ENCODE measurements at regions not wholly inside any gene's neighbourhood (a gene's known extent, or its start where the extent isn't known, plus 50 kb on each side); places are given as distances from the start of the nearest gene placed in this dataset.

DNA sequence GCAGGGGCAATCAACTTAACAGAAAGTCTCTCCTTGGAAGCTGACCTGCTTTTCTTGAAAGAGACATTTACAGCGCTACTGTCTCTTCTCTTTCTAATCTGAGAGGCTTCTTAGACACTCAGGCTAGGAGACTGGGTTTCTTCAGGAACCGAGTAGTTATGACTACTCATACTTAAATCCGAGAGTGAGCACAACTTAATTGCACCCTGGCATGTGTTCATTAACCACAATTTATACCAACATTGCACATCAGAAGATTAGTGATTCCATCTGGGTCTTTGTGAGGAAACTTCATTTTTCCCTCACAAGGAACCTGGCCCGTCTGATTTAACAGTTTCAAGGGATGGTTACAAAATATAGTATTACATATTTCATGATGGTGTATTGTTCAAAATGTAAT lies 176.9 kb downstream of the UBE2E3 start (continued):
- TF ChIP-seq, protein P1, sequence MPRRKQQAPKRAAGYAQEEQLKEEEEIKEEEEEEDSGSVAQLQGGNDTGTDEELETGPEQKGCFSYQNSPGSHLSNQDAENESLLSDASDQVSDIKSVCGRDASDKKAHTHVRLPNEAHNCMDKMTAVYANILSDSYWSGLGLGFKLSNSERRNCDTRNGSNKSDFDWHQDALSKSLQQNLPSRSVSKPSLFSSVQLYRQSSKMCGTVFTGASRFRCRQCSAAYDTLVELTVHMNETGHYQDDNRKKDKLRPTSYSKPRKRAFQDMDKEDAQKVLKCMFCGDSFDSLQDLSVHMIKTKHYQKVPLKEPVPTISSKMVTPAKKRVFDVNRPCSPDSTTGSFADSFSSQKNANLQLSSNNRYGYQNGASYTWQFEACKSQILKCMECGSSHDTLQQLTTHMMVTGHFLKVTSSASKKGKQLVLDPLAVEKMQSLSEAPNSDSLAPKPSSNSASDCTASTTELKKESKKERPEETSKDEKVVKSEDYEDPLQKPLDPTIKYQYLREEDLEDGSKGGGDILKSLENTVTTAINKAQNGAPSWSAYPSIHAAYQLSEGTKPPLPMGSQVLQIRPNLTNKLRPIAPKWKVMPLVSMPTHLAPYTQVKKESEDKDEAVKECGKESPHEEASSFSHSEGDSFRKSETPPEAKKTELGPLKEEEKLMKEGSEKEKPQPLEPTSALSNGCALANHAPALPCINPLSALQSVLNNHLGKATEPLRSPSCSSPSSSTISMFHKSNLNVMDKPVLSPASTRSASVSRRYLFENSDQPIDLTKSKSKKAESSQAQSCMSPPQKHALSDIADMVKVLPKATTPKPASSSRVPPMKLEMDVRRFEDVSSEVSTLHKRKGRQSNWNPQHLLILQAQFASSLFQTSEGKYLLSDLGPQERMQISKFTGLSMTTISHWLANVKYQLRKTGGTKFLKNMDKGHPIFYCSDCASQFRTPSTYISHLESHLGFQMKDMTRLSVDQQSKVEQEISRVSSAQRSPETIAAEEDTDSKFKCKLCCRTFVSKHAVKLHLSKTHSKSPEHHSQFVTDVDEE (CRISPR knock-in tag; IDR thresholded peaks at IDR 0.05): no peak
- TF ChIP-seq ZFP3 (CRISPR knock-in tag; IDR thresholded peaks at IDR 0.05) (no peak), OSR1 (CRISPR knock-in tag; IDR thresholded peaks at IDR 0.05) (no peak), CREB5 (CRISPR knock-in tag; IDR thresholded peaks at IDR 0.05; ENCODE audit: low read depth) (no peak)

- no peak for ATAC-seq
- TF ChIP-seq RARB (CRISPR knock-in tag; IDR thresholded peaks at IDR 0.05) (no peak), ZFP30 (CRISPR knock-in tag; IDR thresholded peaks at IDR 0.05) (no peak)
These were observed 178.0 kb downstream of the UBE2E3 start for GRCh38 chr2:181158427-181158826.

- TF ChIP-seq CREB5 (CRISPR knock-in tag; IDR thresholded peaks at IDR 0.05; ENCODE audit: low read depth) (no peak), ISL1 (CRISPR knock-in tag; IDR thresholded peaks at IDR 0.05) (no peak)
- TF ChIP-seq, protein P2, sequence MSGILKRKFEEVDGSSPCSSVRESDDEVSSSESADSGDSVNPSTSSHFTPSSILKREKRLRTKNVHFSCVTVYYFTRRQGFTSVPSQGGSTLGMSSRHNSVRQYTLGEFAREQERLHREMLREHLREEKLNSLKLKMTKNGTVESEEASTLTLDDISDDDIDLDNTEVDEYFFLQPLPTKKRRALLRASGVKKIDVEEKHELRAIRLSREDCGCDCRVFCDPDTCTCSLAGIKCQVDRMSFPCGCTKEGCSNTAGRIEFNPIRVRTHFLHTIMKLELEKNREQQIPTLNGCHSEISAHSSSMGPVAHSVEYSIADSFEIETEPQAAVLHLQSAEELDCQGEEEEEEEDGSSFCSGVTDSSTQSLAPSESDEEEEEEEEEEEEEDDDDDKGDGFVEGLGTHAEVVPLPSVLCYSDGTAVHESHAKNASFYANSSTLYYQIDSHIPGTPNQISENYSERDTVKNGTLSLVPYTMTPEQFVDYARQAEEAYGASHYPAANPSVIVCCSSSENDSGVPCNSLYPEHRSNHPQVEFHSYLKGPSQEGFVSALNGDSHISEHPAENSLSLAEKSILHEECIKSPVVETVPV (CRISPR knock-in tag; IDR thresholded peaks at IDR 0.05): no peak
- ATAC-seq: no peak
These were observed 181.2 kb downstream of the UBE2E3 start for GRCh38 chr2:181161615-181162014.

GRCh38 chr2:181163139-181163538 lies 182.7 kb downstream of the UBE2E3 start:
- ATAC-seq: no peak
- TF ChIP-seq ZFP3 (CRISPR knock-in tag; IDR thresholded peaks at IDR 0.05) (no peak), TOX (CRISPR knock-in tag; IDR thresholded peaks at IDR 0.05; ENCODE audit: borderline replicate concordance) (no peak), ESRRG (CRISPR knock-in tag; IDR thresholded peaks at IDR 0.05) (no peak), CSDC2 (CRISPR knock-in tag; IDR thresholded peaks at IDR 0.05) (no peak), ZFP30 (CRISPR knock-in tag; IDR thresholded peaks at IDR 0.05) (no peak), RARB (CRISPR knock-in tag; IDR thresholded peaks at IDR 0.05) (no peak), BACH2 (CRISPR knock-in tag; IDR thresholded peaks at IDR 0.05; ENCODE audit: borderline replicate concordance) (no peak), TCF4 (CRISPR knock-in tag; IDR thresholded peaks at IDR 0.05; ENCODE audit: borderline replicate concordance) (no peak), ZC3H10 (CRISPR knock-in tag; IDR thresholded peaks at IDR 0.05) (no peak), OSR1 (CRISPR knock-in tag; IDR thresholded peaks at IDR 0.05) (no peak)
- TF ChIP-seq, protein P2 (CRISPR knock-in tag; IDR thresholded peaks at IDR 0.05): no peak

DNA sequence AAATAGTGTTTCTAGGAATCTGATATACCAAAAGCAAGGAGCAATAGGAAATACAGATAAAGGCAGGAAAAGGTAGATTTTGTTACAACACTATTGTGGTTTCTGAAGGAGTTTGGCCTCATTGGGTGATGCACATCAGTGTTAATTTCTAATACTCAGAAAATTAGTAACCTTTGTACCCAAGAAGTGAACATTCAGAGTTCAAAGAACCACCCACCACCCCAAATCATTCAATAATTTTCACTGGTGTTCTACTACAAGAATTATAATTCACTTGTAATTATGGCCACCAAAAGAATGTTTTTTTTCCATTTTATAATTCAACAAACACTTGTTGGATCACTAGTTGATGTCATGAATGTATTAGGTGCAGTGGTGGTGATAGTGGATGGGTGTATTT lies 183.3 kb downstream of the UBE2E3 start:
- ATAC-seq: no peak
- TF ChIP-seq, protein P2 (CRISPR knock-in tag; IDR thresholded peaks at IDR 0.05): no peak
- TF ChIP-seq ZFP30 (CRISPR knock-in tag; IDR thresholded peaks at IDR 0.05) (no peak), PPARA (CRISPR knock-in tag; IDR thresholded peaks at IDR 0.05; ENCODE audit: borderline replicate concordance) (no peak), SNAI2 (CRISPR knock-in tag; IDR thresholded peaks at IDR 0.05) (no peak), RARB (CRISPR knock-in tag; IDR thresholded peaks at IDR 0.05) (no peak), ARNTL (CRISPR knock-in tag; IDR thresholded peaks at IDR 0.05; ENCODE audit: borderline replicate concordance, low read depth) (no peak), ISL1 (CRISPR knock-in tag; IDR thresholded peaks at IDR 0.05) (no peak), ZNF565 (CRISPR knock-in tag; conservative IDR thresholded peaks at IDR 0.05; ENCODE audit: low read depth) (no peak), ESRRG (CRISPR knock-in tag; IDR thresholded peaks at IDR 0.05) (no peak), OSR1 (CRISPR knock-in tag; IDR thresholded peaks at IDR 0.05) (no peak), ZNF70 (CRISPR knock-in tag; IDR thresholded peaks at IDR 0.05) (no peak), TCF4 (CRISPR knock-in tag; IDR thresholded peaks at IDR 0.05; ENCODE audit: borderline replicate concordance) (no peak), ZFP3 (CRISPR knock-in tag; IDR thresholded peaks at IDR 0.05) (no peak)
- TF ChIP-seq, protein P3, sequence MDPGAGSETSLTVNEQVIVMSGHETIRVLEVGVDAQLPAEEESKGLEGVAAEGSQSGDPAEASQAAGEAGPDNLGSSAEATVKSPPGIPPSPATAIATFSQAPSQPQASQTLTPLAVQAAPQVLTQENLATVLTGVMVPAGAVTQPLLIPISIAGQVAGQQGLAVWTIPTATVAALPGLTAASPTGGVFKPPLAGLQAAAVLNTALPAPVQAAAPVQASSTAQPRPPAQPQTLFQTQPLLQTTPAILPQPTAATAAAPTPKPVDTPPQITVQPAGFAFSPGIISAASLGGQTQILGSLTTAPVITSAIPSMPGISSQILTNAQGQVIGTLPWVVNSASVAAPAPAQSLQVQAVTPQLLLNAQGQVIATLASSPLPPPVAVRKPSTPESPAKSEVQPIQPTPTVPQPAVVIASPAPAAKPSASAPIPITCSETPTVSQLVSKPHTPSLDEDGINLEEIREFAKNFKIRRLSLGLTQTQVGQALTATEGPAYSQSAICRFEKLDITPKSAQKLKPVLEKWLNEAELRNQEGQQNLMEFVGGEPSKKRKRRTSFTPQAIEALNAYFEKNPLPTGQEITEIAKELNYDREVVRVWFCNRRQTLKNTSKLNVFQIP (CRISPR knock-in tag; IDR thresholded peaks at IDR 0.05; ENCODE audit: borderline replicate concordance, low read depth): no peak

Data from SK-N-SH treated with all-trans-retinoic acid at 6 μM for 48 hours (cell line).